ENCODE measurements at regions not wholly inside any gene's neighbourhood (a gene's known extent, or its start where the extent isn't known, plus 50 kb on each side); places are given as distances from the start of the nearest gene placed in this dataset.

DNA sequence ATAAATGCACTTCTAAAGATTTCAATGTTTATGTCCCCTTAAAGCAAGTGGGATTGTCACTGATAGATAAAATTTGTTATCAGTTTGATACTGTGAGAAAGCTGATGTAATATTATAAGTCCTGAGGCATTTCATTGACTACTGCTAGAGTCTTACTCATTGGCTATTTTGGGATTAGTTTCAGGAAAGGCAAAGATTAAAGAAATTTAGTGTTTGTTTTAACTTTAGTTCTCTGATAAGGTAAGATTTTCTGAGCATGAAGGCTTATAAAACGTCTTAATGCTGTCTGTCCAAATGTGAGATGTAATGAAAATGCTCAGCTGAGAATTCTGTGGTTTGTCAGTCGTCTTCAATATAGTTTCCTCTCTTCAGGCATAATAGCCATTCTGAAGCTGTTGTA lies 886.4 kb upstream of the CDH2 start:
- no peaks in the 10 kb centered on the region for H3K36me3 Mint-ChIP-seq (ENCODE audit: low read depth)
- no peak overlapping the region for H3K4me3 Mint-ChIP-seq
- H3K27me3 Mint-ChIP-seq, result no peaks in the 10 kb centered on the region
- H3K9me3 Mint-ChIP-seq, result peaks cover 26% of the 10 kb centered on the region
- no peaks in the 10 kb centered on the region for H3K4me1 Mint-ChIP-seq
- ATAC-seq (replicated peaks), result no peak
- no peak overlapping the region for H3K27ac Mint-ChIP-seq

DNA sequence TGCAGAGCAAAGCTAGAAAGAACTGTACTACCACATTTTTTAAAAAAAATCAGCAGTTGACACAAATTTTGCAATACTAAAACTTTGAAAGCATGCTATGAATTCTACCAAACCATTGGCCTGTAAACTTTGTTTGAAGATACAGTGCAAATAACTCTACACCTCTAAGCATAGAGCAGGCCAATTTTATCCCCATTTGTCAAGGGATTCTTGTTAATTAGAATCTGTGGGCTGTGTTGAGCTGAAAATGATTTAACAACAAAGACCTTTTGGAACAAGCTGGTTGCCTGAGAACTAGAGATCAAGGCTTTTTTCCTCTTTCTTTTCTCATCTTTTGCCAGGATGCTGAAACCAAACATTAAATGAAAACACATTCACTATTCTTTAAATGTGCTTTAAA lies 886.0 kb upstream of the CDH2 start:
- Mint-ChIP-seq H3K4me3 (no peak overlapping the region), H3K9me3 (peaks cover 26% of the 10 kb centered on the region), H3K4me1 (no peaks in the 10 kb centered on the region), H3K36me3 (ENCODE audit: low read depth) (no peaks in the 10 kb centered on the region), H3K27me3 (no peaks in the 10 kb centered on the region), H3K27ac (no peak overlapping the region)
- ATAC-seq (replicated peaks), result no peak

DNA sequence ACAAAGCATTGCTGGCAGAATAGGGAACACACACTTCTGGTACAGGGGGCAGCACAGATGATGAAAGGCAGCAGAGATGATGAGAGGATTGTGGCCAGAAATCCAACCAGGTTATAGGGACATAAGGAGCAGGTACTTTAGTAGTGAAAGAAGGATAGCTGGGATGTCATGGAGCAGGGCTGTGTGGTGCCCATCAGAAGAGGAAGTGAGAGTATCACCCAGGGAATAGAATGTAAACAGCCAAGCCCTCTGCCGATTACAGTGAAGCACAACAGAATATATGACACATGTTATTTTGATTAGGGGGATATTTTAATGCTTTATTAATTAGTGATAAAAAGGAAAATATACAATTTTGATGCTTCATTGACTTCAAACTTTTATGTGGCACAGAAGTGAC lies 883.4 kb upstream of the CDH2 start:
- H3K27ac Mint-ChIP-seq, result no peak overlapping the region
- no peaks in the 10 kb centered on the region for H3K4me1 Mint-ChIP-seq
- no peaks in the 10 kb centered on the region for H3K36me3 Mint-ChIP-seq (ENCODE audit: low read depth)
- no peaks in the 10 kb centered on the region for H3K27me3 Mint-ChIP-seq
- ATAC-seq (replicated peaks), result no peak
- peaks cover 25% of the 10 kb centered on the region for H3K9me3 Mint-ChIP-seq
- no peak overlapping the region for H3K4me3 Mint-ChIP-seq

DNA sequence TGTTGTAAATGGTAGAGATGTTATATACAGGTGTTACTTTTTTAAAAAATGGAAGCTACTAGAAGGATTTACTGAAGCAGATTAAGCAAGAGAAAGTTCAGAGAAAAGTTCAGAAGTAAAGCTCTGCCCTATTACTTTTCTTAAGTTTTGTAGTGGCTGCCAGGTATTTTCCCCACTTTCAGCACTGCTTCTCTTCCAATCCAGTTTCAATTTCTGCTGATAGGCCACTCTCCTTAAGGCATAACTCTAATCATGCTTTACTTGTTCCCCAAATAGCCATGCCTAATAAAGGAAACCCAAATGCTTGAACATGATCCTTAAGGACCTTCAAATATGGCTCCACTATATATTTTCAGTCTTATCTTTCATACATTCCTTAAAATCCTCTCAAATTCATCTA lies 880.8 kb upstream of the CDH2 start:
- Mint-ChIP-seq H3K27ac (no peak overlapping the region), H3K36me3 (ENCODE audit: low read depth) (no peaks in the 10 kb centered on the region), H3K4me1 (no peaks in the 10 kb centered on the region), H3K4me3 (no peak overlapping the region), H3K27me3 (no peaks in the 10 kb centered on the region), H3K9me3 (peaks cover 19% of the 10 kb centered on the region)
- no peak for ATAC-seq (replicated peaks)

DNA sequence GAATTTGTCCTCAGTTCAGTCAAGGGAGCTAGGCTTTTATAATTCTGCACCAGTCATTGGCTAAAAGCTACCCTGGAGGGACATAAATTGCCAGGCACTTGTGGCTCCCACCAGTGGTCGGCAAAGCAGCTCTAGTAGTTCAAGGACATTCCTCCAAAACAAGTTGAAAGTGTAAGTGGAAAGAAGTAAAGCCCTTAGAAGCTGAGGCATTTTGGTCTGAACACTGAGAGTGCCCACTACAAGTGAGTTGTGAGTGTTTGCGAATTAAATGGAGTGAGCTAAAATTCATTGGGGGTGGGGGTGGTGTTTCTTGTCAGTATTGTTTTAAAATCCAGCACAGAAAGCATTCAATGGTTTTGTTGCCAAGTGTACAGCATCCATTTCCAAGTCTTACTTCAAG lies 879.9 kb upstream of the CDH2 start:
- ATAC-seq (replicated peaks), result no peak

DNA sequence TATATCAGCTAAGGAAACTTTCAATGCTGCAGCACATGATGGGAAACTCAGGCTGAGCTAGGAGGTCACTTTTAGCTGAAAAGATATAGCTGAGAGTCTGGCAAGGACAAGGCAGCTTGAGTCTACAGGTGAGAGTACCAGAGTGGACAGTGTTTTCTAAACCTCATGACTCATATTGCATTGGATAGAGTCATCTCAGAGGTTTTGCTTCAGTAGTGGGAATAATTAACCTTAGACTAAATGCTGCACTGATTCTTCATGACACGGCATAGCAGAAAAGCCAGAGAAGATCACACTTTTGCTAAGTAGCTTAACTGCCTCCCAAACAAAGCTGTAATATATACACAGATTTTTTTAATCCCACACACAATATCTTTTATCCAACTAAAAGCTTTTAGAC lies 865.0 kb upstream of the CDH2 start:
- H3K27ac Mint-ChIP-seq, result no peak overlapping the region
- no peak for ATAC-seq (replicated peaks)
- no peaks in the 10 kb centered on the region for H3K36me3 Mint-ChIP-seq (ENCODE audit: low read depth)
- peaks cover 16% of the 10 kb centered on the region for H3K9me3 Mint-ChIP-seq
- H3K4me1 Mint-ChIP-seq, result no peaks in the 10 kb centered on the region
- no peaks in the 10 kb centered on the region for H3K27me3 Mint-ChIP-seq
- no peak overlapping the region for H3K4me3 Mint-ChIP-seq

More for the DNA sequence above, 879.9 kb upstream of the CDH2 start:
- H3K4me1 Mint-ChIP-seq, result no peaks in the 10 kb centered on the region
- no peak overlapping the region for H3K4me3 Mint-ChIP-seq
- peaks cover 14% of the 10 kb centered on the region for H3K9me3 Mint-ChIP-seq
- no peaks in the 10 kb centered on the region for H3K36me3 Mint-ChIP-seq (ENCODE audit: low read depth)
- no peaks in the 10 kb centered on the region for H3K27me3 Mint-ChIP-seq
- no peak overlapping the region for H3K27ac Mint-ChIP-seq

DNA sequence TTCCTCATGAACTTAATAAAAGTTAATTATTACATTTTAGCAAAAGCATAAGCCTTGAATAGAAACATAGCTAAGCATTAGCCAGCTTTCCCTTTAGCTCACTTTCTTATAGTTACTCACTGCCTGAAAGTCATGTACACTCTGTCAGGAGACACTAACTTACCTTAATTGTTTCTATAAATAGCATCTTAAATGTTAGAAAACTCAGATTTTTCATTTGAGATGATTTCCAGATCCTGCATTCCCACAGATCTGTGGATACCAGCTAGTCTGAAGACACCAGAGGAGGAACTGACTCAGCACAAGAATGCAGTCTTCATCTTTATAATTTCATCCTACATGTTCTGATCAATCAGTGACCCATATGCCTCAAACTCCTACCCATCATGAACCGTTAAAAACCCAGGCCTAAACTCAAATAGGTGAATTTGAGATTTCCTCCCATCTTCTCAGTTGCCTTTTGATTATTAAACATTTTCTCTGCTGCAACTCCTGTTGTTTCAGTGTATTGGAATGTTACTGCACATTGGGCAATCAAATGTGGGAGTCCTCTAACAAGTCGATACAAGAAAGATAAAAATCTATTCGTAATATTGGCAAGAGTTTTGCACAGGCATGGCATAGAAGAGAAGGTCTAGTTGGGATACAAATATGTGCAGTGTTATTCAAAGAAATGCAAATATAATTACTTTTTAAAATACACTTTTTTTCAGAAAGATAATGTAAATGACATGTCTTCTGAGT lies 857.4 kb upstream of the CDH2 start:
- H3K27ac Mint-ChIP-seq, result no peak overlapping the region

DNA sequence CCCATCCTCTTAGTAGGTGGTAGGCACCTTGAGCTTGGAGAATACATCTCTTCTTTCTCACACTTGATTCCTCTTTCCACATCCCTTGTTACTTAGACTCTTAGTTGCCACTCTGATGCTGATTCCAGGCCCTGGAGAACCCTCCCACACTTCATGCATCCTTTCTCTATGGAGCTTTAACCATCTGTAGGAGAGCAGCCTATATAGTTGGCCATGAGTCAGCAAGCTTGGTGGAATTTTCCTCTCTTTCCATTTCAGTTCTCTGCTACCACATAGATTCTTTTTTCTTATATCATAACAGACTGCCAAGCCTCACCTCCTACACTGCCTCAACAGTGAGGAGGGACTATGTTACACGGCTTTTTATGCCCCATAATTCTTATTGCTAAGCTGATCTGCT lies 851.6 kb upstream of the CDH2 start:
- peaks cover 9% of the 10 kb centered on the region for H3K9me3 Mint-ChIP-seq
- no peak overlapping the region for H3K27ac Mint-ChIP-seq
- H3K4me3 Mint-ChIP-seq, result no peak overlapping the region
- H3K4me1 Mint-ChIP-seq, result no peaks in the 10 kb centered on the region
- H3K36me3 Mint-ChIP-seq (ENCODE audit: low read depth), result no peaks in the 10 kb centered on the region
- ATAC-seq (replicated peaks), result no peak
- H3K27me3 Mint-ChIP-seq, result no peaks in the 10 kb centered on the region

More for the DNA sequence above, 857.4 kb upstream of the CDH2 start:
- no peaks in the 10 kb centered on the region for H3K27me3 Mint-ChIP-seq
- no peaks in the 10 kb centered on the region for H3K36me3 Mint-ChIP-seq (ENCODE audit: low read depth)
- H3K9me3 Mint-ChIP-seq, result peaks cover 14% of the 10 kb centered on the region
- no peak overlapping the region for H3K4me3 Mint-ChIP-seq
- ATAC-seq (replicated peaks), result no peak
- H3K4me1 Mint-ChIP-seq, result no peaks in the 10 kb centered on the region

DNA sequence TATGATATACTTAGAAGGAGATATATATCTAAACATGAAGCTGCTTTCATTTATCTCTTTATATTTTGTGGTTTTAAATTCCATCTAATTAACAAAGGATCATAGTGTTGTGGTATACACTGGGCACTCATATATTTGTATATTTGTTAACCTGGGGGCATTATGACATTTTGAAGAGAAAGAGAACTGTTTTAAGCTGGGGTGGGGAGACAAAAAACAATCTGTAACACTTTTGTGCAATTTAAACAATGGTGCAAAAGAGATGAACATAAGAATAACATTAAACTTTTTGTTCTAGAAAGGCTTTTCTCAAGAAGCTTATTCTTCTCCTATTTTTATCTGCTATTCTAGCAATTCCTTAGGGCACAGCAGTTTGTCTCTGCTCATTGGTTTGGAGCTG lies 842.0 kb upstream of the CDH2 start:
- no peak overlapping the region for H3K27ac Mint-ChIP-seq
- no peak for ATAC-seq (replicated peaks)
- no peaks in the 10 kb centered on the region for H3K4me1 Mint-ChIP-seq
- no peak overlapping the region for H3K4me3 Mint-ChIP-seq
- no peaks in the 10 kb centered on the region for H3K27me3 Mint-ChIP-seq
- H3K9me3 Mint-ChIP-seq, result peaks cover 13% of the 10 kb centered on the region
- no peaks in the 10 kb centered on the region for H3K36me3 Mint-ChIP-seq (ENCODE audit: low read depth)

DNA sequence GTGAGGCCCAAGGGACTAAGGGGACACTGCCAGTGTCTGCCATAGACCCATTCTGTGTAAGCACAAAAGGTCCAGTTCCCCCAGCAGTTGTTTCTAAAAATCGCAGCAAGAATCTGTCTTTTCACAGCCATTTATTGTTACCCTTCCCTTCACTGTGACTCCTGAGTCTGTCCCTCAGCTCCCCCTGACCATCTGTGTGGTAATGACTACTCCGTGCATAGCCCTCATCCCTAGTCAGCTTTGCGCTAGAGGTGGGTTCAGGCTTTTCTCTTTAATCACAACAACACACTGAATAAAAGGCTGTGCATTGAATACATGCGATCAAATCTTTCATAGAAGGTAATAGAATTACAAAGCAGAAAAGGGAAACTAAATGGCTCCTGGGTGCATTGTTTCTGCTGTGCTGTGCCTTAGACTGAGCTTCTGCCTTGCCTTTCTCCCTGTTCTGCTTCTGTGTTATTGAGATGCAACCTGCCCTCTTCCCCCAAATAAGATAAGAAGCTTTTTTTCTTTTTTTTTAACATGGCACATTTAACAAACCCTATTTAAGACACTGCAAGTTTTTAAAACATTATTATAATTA lies 836.0 kb upstream of the CDH2 start:
- no peak for ATAC-seq (replicated peaks)
- Mint-ChIP-seq H3K27me3 (no peaks in the 10 kb centered on the region), H3K4me3 (no peak overlapping the region), H3K27ac (no peak overlapping the region), H3K36me3 (ENCODE audit: low read depth) (no peaks in the 10 kb centered on the region), H3K9me3 (peaks cover 11% of the 10 kb centered on the region), H3K4me1 (no peaks in the 10 kb centered on the region)

DNA sequence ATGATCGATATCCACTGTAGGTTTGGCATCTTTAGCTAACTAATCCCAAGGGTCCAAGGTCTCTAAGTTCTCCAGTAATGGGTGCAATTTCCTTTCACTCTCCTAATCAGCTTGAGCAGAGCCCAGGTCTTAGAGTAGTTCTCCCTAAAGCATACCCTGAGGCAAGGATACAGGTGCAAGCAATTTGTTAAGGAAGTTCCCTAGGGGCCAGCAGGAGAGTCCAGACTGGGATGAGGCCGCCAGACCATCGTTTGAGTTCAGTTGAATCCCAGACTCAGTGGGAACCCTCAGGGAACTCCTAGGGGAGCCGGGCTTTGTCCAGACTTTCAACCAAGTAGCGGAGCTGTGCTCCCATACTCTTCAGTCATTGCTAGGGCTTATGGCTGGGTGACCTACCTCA lies 835.4 kb upstream of the CDH2 start:
- Mint-ChIP-seq H3K4me1 (no peaks in the 10 kb centered on the region), H3K27me3 (no peaks in the 10 kb centered on the region), H3K27ac (no peak overlapping the region), H3K4me3 (no peak overlapping the region), H3K36me3 (ENCODE audit: low read depth) (no peaks in the 10 kb centered on the region), H3K9me3 (peaks cover 13% of the 10 kb centered on the region)
- ATAC-seq (replicated peaks), result no peak

DNA sequence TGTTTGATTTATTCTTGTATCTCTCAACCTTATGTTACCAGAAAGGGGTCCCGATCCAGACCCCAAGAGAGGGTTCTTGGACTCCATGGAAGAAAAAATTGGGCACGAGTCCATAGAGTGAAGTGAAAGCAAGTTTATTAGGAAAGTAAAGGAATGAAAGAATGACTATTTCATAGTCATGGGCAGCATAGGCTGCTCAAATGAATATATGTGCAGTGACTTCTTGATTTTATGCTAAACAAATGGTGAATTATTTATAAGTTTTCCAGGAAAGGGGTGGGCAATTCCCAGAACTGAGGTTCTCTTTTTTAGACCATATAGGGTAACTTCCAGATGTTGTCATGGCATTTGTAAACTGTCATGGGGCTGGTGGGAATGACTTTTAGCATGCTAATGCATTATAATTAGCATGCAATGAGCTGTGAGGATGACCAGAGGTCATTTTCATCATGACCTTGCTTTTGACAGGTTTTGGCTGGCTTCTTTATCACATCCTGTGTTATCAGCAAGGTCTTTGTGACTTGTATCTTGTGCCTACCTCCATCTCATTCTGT lies 832.4 kb upstream of the CDH2 start:
- H3K36me3 Mint-ChIP-seq (ENCODE audit: low read depth), result no peaks in the 10 kb centered on the region
- no peak overlapping the region for H3K27ac Mint-ChIP-seq
- no peaks in the 10 kb centered on the region for H3K4me1 Mint-ChIP-seq
- H3K27me3 Mint-ChIP-seq, result no peaks in the 10 kb centered on the region
- ATAC-seq (replicated peaks), result no peak
- no peak overlapping the region for H3K4me3 Mint-ChIP-seq
- H3K9me3 Mint-ChIP-seq, result peaks cover 14% of the 10 kb centered on the region

DNA sequence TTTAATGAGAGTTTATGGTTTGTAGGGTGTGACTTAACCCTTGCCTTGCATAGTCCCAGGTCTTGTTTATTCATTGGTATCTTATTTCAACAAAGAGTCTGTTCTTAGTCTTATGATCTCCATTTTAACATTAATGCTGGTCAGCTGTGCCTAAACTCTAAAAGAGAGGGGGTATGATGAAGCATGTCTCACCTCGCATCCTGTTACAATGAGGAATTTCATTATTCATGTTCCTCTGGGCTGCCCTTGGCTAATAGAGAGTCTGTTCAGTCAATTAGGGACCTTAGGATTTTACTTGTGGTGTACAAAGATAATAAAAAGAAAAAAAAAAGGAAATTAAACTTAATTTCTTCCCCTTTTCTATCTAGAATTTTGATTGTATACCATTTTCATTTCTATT lies 831.9 kb upstream of the CDH2 start:
- no peak for ATAC-seq (replicated peaks)
- H3K27me3 Mint-ChIP-seq, result no peaks in the 10 kb centered on the region
- no peak overlapping the region for H3K27ac Mint-ChIP-seq
- no peak overlapping the region for H3K4me3 Mint-ChIP-seq
- no peaks in the 10 kb centered on the region for H3K36me3 Mint-ChIP-seq (ENCODE audit: low read depth)
- H3K4me1 Mint-ChIP-seq, result no peaks in the 10 kb centered on the region
- H3K9me3 Mint-ChIP-seq, result peaks cover 14% of the 10 kb centered on the region

DNA sequence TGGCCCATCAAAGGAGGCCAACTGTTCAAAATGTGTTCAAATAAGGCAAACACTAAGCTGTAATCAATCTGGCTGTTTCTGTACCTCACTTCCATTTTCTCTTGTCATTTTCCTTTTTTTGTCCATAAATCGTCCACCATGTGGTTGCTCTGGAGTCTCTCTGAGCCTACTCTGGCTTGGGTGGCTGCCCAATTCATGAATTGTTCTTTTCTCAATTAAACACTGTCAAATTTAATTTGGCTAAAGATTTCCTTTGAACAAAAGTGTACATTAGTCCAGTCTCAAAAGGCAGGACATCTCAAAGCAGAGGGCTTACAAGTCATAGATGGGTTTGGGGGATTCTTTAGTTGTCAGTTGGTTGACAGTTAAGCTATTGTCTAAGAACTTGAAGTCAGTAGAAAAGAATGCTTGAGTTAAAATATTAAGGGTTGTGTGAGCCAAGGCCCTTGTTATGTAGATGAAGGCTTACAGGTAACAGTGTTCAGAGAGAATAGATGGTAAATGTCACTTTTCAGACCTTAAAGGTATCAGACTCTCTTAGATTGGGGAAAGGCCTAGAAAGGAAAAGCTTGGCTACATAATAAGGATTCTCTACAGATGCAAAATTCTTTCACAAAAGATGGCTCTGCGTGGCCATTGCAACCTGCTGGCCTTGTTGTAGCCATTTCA lies 831.2 kb upstream of the CDH2 start:
- no peaks in the 10 kb centered on the region for H3K4me1 Mint-ChIP-seq
- H3K27ac Mint-ChIP-seq, result no peak overlapping the region
- no peaks in the 10 kb centered on the region for H3K27me3 Mint-ChIP-seq
- no peak for ATAC-seq (replicated peaks)
- H3K9me3 Mint-ChIP-seq, result peaks cover 14% of the 10 kb centered on the region
- H3K4me3 Mint-ChIP-seq, result no peak overlapping the region
- H3K36me3 Mint-ChIP-seq (ENCODE audit: low read depth), result no peaks in the 10 kb centered on the region

DNA sequence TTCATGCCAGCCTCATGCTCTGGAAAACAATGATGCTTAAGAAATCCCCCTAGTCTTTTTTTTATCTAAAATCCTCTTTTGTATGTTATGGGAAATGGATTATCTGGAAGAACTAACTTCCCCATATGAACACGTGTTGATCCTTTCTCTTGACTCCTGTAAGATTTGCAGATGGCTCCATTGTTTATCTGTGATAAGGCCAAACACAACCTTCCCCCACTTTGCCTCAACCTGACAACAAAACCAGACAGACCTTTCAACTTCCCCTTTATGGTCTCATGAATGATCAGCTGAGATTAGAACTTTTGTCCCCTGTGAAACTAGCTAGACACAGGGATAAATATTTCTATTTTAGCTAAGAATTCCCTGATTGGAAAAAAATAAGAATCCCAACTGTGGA lies 828.0 kb upstream of the CDH2 start:
- H3K27ac Mint-ChIP-seq, result no peak overlapping the region
- no peak for ATAC-seq (replicated peaks)
- peaks cover 22% of the 10 kb centered on the region for H3K9me3 Mint-ChIP-seq
- no peak overlapping the region for H3K4me3 Mint-ChIP-seq
- no peaks in the 10 kb centered on the region for H3K36me3 Mint-ChIP-seq (ENCODE audit: low read depth)
- no peaks in the 10 kb centered on the region for H3K4me1 Mint-ChIP-seq
- no peaks in the 10 kb centered on the region for H3K27me3 Mint-ChIP-seq

Measured in activated T-helper 17 cell treated with anti-CD3 and anti-CD28 coated beads, Interleukin-2, amount 50 U/mL, for 72 hours (primary cell).